Natural killer cell (primary cell): ENCODE measurements at regions not wholly inside any gene's neighbourhood (a gene's known extent, or its start where the extent isn't known, plus 50 kb on each side); places are given as distances from the start of the nearest gene placed in this dataset.

Experiments
- ATAC-seq, 3 donors: fragments of 150-1000 bp in 2 of 3; fragments of 200-7000 bp in 1 of 3; cut with Tn5 transposase; 1 replicate in 1 of 3; 2 replicates in 2 of 3; pipeline ENCODE4 v1.10.0; 2021; ENCODE audit warnings: mild to moderate bottlenecking in 2 of 3, moderate library complexity in 2 of 3
- DNase-seq, 2 donors: peaks; one replicate each; pipeline versions ENCODE4 v3.0.0 to v3.0.0-alpha.2; 2013 to 2021; ENCODE audit warnings: mixed read lengths in 1 of 2
- H3K27ac ChIP-seq: one replicate; pipeline ENCODE4 v1.5.1; 2013; ENCODE audit warnings: mild to moderate bottlenecking, low read length
- H3K27me3 ChIP-seq: one replicate; pipeline ENCODE4 v1.6.1; 2013; ENCODE audit warnings: low read length; ENCODE audit not compliant: control insufficient read depth, insufficient read depth
- H3K36me3 ChIP-seq: one replicate; pipeline ENCODE4 v1.6.1; 2013; ENCODE audit warnings: low read length; ENCODE audit not compliant: control insufficient read depth, insufficient read depth
- H3K4me1 ChIP-seq: one replicate; pipeline ENCODE4 v1.6.1; 2013; ENCODE audit warnings: low read length; ENCODE audit not compliant: control insufficient read depth, insufficient read depth
- H3K4me3 ChIP-seq: one replicate; pipeline ENCODE4 v1.5.1; 2013; ENCODE audit warnings: low read length
- H3K9me3 ChIP-seq: one replicate; pipeline ENCODE4 v1.6.1; 2013; ENCODE audit warnings: low read length; ENCODE audit not compliant: control insufficient read depth, insufficient read depth
- H3K27ac Mint-ChIP-seq, 2 donors: one replicate each; pipeline ENCODE4 v1.8.0; 2022; ENCODE audit warnings: mild to moderate bottlenecking in 2 of 2, mixed read lengths in 2 of 2, moderate library complexity in 1 of 2
- H3K27me3 Mint-ChIP-seq, 2 donors: one replicate each; pipeline ENCODE4 v1.8.0; 2022; ENCODE audit warnings: low read depth in 2 of 2, mixed read lengths in 2 of 2
- H3K36me3 Mint-ChIP-seq: one replicate; pipeline ENCODE4 v1.8.0; 2022; ENCODE audit warnings: mixed read lengths
- H3K4me1 Mint-ChIP-seq, 2 donors: one replicate each; pipeline ENCODE4 v1.8.0; 2022; ENCODE audit warnings: mixed read lengths in 2 of 2
- H3K4me3 Mint-ChIP-seq: one replicate; pipeline ENCODE4 v1.8.0; 2022; ENCODE audit warnings: mild to moderate bottlenecking, moderate library complexity, mixed read lengths
- H3K9me3 Mint-ChIP-seq, 2 donors: one replicate each; pipeline ENCODE4 v1.8.0; 2022; ENCODE audit warnings: mixed read lengths in 2 of 2
- WGBS: methylation state at CpG from one replicate; pipeline ENCODE4 v1.1.7; 2013; ENCODE audit warnings: missing lambda C conversion rate; ENCODE audit not compliant: insufficient coverage; 5-methylcytosine and 5-hydroxymethylcytosine counted together
- intact Hi-C: fragments of 100-400 bp; cut with micrococcal nuclease; formaldehyde crosslinking; loops from one replicate; pipeline ENCODE4 v1.14.2; 2022
- TF ChIP-seq, protein P1 (sequence below): fragments of 200-600 bp; IDR thresholded peaks from one replicate; pipeline ENCODE4 v1.8.0; 2022; ENCODE audit warnings: antibody characterized with exemption

DNA sequence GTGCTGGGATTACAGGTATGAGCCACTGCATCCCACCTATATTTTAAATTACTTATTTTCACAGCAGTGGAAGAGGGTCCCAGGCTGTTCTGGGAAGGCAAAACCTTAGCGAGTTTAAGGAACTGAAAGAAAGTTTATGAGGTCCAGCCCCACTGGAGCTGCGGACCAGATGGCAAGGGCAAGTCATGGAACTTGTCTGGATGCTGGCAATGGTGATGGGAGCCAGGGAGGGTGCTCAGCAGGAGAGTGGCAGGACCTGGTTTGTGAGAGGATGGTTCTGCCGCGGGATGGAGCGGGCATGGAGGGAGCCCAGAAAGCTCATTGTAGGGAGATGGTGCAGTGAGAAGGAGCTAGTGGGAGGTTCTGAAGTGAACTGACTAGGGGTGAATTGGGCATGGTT is 50.6 kb upstream of the SLC45A1 start:
- TF ChIP-seq, protein P1, sequence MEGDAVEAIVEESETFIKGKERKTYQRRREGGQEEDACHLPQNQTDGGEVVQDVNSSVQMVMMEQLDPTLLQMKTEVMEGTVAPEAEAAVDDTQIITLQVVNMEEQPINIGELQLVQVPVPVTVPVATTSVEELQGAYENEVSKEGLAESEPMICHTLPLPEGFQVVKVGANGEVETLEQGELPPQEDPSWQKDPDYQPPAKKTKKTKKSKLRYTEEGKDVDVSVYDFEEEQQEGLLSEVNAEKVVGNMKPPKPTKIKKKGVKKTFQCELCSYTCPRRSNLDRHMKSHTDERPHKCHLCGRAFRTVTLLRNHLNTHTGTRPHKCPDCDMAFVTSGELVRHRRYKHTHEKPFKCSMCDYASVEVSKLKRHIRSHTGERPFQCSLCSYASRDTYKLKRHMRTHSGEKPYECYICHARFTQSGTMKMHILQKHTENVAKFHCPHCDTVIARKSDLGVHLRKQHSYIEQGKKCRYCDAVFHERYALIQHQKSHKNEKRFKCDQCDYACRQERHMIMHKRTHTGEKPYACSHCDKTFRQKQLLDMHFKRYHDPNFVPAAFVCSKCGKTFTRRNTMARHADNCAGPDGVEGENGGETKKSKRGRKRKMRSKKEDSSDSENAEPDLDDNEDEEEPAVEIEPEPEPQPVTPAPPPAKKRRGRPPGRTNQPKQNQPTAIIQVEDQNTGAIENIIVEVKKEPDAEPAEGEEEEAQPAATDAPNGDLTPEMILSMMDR = no peak
- no peaks in the 10 kb centered on the region for H3K36me3 Mint-ChIP-seq
- H3K27ac Mint-ChIP-seq = no peak overlapping the region
- peaks cover 6 to 11% of the 10 kb centered on the region in 2 donors for H3K27me3 Mint-ChIP-seq
- no peaks in the 10 kb centered on the region for H3K36me3 ChIP-seq
- no peaks in the 10 kb centered on the region for H3K9me3 ChIP-seq
- WGBS = 64% methylated on average over 5 of the region's 5 CpGs
- DNase-seq = no peak
- intact Hi-C loops = no loop called here
- no peak for ATAC-seq
- H3K4me1 Mint-ChIP-seq = no peaks in the 10 kb centered on the region
- H3K27ac ChIP-seq = no peak overlapping the region
- no peak overlapping the region for H3K4me3 ChIP-seq
- H3K4me1 ChIP-seq = no peaks in the 10 kb centered on the region
- no peaks in the 10 kb centered on the region for H3K27me3 ChIP-seq
- H3K9me3 Mint-ChIP-seq = no peaks in the 10 kb centered on the region
- H3K4me3 Mint-ChIP-seq = no peak overlapping the region

DNA sequence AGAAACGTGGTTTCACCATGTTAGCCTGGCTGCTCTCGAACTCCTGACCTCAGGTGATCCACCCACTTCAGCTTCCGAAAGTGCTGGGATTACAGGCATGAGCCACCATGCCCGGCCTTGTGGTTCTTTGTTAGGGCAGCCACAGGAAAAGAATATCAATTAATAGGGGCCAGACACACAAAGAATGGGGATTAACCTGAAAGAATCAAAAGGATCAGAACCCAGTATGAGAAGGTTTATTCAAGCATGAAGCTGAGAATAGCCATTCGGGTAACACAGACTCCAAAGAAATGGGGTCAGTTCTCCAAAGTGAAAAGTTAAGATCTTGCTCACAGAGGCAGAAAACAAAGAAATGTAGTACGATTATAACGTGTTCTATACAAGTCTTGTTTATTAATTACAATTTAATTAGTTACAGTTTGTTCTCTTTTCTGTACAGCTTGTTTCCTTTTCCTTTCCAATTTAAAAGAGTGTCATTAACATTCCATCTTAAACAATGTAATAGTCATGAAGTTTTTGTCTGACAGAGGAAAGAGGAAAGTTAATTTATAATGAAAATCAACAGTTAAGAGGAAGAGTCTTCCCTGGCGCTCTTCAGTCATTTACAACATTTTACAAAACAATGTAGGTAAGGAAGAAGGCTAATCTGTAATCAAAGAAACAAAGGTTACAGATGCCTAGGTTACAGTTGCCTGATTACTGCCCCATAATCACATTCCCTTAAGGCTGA is 51.3 kb upstream of the SLC45A1 start:
- intact Hi-C loops = no loop called here
- H3K27ac ChIP-seq = no peak overlapping the region
- no peaks in the 10 kb centered on the region for H3K9me3 ChIP-seq
- ATAC-seq = no peak
- H3K4me1 Mint-ChIP-seq = no peaks in the 10 kb centered on the region
- WGBS = 61% methylated on average over 5 of the region's 8 CpGs
- no peak overlapping the region for H3K4me3 Mint-ChIP-seq
- H3K36me3 Mint-ChIP-seq = no peaks in the 10 kb centered on the region
- no peak for DNase-seq
- H3K9me3 Mint-ChIP-seq = no peaks in the 10 kb centered on the region
- H3K4me1 ChIP-seq = no peaks in the 10 kb centered on the region
- no peak overlapping the region for H3K4me3 ChIP-seq
- no peaks in the 10 kb centered on the region for H3K27me3 ChIP-seq
- no peaks in the 10 kb centered on the region for H3K36me3 ChIP-seq
- TF ChIP-seq, protein P1 = no peak
- H3K27me3 Mint-ChIP-seq = peaks cover 6 to 11% of the 10 kb centered on the region in 2 donors
- no peak overlapping the region for H3K27ac Mint-ChIP-seq

DNA sequence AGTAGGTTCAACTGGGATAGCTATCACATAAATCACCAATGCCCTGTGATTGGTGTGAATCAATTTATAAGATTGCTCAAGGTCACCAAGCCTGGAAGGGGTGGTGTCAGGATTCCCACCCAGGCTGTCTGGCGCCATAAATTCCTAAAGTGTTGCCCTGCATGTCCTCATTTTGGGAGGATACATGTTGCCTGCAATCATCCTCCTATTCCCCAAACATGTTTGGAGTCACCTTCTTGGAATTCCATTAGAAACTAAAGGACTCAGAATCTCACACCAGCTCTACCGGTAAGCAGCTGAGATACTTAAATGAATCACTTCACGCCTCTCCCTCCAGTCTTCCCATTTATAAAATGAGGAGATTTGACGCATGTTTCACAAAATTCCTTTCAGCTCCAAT is 54.1 kb upstream of the SLC45A1 start:
- H3K27me3 Mint-ChIP-seq = peaks cover 8 to 19% of the 10 kb centered on the region in 2 donors
- Histone ChIP-seq H3K27ac (no peak overlapping the region), H3K4me3 (no peak overlapping the region), H3K36me3 (no peaks in the 10 kb centered on the region), H3K9me3 (no peaks in the 10 kb centered on the region), H3K27me3 (no peaks in the 10 kb centered on the region), H3K4me1 (no peaks in the 10 kb centered on the region)
- no peak overlapping the region for H3K4me3 Mint-ChIP-seq
- intact Hi-C loops = no loop called here
- TF ChIP-seq, protein P1 = no peak
- WGBS = 95% methylated on average over 2 of the region's 4 CpGs
- no peaks in the 10 kb centered on the region for H3K9me3 Mint-ChIP-seq
- no peaks in the 10 kb centered on the region for H3K4me1 Mint-ChIP-seq
- ATAC-seq (no peak), DNase-seq (no peak)
- H3K36me3 Mint-ChIP-seq = no peaks in the 10 kb centered on the region
- H3K27ac Mint-ChIP-seq = no peak overlapping the region

DNA sequence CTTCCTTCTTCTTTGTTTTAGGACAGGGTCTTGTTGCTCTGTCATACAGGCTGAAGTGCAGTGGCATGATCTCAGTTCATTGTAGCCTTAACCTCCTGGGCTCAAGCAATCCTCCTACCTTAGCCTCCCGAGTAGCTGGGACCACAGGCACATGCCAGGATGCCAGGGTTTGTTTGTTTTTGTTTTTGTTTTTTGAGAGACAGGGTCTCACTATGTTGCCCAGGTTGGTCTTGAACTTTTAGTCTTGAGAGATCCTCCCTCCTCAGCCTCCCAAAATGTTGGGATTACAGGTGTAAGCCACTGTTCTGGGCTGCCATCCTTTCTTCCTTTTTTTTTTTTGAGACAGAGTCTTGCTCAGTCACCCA is 56.5 kb upstream of the SLC45A1 start:
- no peaks in the 10 kb centered on the region for H3K9me3 Mint-ChIP-seq
- intact Hi-C loops = no loop called here
- no peaks in the 10 kb centered on the region for H3K36me3 Mint-ChIP-seq
- H3K4me1 Mint-ChIP-seq = no peaks in the 10 kb centered on the region
- no peaks in the 10 kb centered on the region for H3K9me3 ChIP-seq
- H3K4me3 Mint-ChIP-seq = no peak overlapping the region
- ATAC-seq (no peak), DNase-seq (no peak)
- H3K4me3 ChIP-seq = no peak overlapping the region
- no peak overlapping the region for H3K27ac ChIP-seq
- no peaks in the 10 kb centered on the region for H3K27me3 ChIP-seq
- TF ChIP-seq, protein P1 = no peak
- no peaks in the 10 kb centered on the region for H3K4me1 ChIP-seq
- no CpG with 5 or more reads among the region's 1 CpG for WGBS
- peaks cover 15 to 17% of the 10 kb centered on the region in 2 donors for H3K27me3 Mint-ChIP-seq
- no peak overlapping the region for H3K27ac Mint-ChIP-seq
- no peaks in the 10 kb centered on the region for H3K36me3 ChIP-seq
